ENCODE measurements at regions not wholly inside any gene's neighbourhood (a gene's known extent, or its start where the extent isn't known, plus 50 kb on each side); places are given as distances from the start of the nearest gene placed in this dataset.

- no peak for TF ChIP-seq USF1 (CRISPR knock-in tag; IDR thresholded peaks at IDR 0.05)
- TF ChIP-seq CTCF (IDR thresholded peaks at IDR 0.05): no peak
- TF ChIP-seq ZNF232 (CRISPR knock-in tag; IDR thresholded peaks at IDR 0.05): no peak
- TF ChIP-seq, protein P1, sequence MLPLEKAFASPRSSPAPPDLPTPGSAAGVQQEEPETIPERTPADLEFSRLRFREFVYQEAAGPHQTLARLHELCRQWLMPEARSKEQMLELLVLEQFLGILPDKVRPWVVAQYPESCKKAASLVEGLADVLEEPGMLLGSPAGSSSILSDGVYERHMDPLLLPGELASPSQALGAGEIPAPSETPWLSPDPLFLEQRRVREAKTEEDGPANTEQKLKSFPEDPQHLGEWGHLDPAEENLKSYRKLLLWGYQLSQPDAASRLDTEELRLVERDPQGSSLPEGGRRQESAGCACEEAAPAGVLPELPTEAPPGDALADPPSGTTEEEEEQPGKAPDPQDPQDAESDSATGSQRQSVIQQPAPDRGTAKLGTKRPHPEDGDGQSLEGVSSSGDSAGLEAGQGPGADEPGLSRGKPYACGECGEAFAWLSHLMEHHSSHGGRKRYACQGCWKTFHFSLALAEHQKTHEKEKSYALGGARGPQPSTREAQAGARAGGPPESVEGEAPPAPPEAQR (CRISPR knock-in tag; IDR thresholded peaks at IDR 0.05): no peak
Observed at GRCh38 chr2:173574324-173575112, 219.8 kb downstream of the CDCA7 start.

All from WTC11 (cell line).